ENCODE measurements at regions not wholly inside any gene's neighbourhood (a gene's known extent, or its start where the extent isn't known, plus 50 kb on each side); places are given as distances from the start of the nearest gene placed in this dataset.
"Not testable (repeated sequence)": the region's sequence is repeated elsewhere in the genome, so short reads cannot be mapped to it uniquely, and the experiment has no call there.

DNA sequence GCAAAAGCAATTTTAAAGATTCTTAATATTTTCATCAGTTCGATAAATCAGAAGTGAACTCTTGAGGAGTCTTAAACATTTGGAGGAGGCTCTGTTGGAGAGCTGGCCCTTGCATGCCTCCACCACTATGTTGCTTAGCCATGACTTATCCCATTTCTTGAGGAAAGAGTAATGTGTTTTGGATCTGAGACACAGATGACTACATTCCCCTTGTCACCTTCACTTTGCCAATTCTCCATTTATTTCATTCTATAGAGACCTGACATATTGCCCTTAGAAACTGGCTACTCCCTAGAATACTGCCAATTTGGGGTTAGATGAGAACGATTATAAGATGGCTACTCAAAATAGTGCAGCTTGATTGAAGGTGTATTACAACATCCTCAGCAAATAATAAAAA lies 157.4 kb upstream of the TMEM260 start:
- DNase-seq = peak; percentile 40

DNA sequence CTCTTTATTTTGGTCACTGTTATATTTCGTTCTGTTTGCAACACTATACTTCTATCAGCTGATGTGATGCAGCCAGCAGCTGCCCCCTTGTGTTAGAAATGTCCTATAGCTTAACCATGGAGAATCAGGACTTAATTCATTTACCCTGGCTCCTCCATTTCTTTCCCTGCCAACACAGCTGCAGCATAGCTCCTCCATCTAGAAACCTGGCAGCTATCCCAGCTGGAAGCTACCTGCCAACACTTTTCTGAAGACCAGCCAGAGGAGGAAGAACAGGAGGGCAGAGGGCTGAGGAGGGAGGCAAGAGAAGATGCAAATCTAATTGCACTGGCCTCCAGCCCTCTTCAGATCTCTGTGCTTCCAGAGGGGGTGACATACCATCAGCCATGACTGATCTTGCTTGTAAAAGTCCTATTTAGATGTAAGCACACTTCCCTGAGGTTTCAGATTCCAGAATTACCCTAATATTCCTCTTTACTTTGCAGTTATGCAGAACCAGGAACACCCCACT lies 156.8 kb upstream of the TMEM260 start:
- peak; percentile 89 for DNase-seq

GRCh38 chr14:56423544-56423943 lies 156.1 kb upstream of the TMEM260 start:
- DNase-seq = peak; percentile 45

GRCh38 chr14:56431013-56431412 lies 148.6 kb upstream of the TMEM260 start:
- no peak for DNase-seq

GRCh38 chr14:56449670-56450213 lies 129.9 kb upstream of the TMEM260 start:
- DNase-seq = no peak

DNA sequence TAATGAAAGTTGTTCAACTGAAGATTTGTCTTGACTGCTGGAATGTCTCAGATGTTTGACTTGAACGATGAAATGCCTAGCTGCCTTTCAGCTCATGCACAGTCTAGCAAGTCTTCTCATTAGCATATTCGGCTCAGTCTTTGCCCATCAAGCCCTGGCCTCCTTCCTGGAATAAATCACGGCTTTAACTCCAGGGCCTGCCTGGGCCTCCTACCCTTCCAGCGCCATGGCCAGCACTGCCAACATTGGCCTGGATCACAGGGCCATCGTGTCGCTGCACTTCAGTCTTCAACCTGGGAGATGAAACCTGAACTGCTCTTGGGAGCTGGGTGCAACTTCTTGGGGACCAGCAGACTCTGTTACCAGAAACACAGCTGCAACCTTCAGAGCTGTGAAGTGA lies 126.7 kb upstream of the TMEM260 start:
- DNase-seq = no peak

DNA sequence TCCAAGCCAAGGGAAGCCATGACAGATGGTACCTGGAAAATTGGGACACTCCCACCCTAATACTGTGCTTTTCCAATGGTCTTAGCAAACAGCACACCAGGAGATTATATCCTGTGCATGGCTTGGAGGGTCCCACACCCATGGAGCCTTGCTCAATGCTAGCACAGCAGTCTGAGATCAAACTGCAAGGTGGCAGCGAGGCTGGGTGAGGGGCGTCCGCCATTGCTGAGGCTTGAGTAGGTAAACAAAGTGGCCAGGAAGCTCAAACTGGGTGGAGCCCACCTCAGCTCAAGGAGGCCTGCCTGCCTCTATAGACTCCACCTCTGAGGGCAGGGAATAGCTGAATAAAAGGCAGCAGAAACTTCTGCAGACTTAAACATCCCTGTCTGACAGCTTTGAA lies 124.9 kb upstream of the TMEM260 start:
- DNase-seq = not testable (repeated sequence)

GRCh38 chr14:56460469-56460868 lies 119.1 kb upstream of the TMEM260 start:
- no peak for DNase-seq

DNA sequence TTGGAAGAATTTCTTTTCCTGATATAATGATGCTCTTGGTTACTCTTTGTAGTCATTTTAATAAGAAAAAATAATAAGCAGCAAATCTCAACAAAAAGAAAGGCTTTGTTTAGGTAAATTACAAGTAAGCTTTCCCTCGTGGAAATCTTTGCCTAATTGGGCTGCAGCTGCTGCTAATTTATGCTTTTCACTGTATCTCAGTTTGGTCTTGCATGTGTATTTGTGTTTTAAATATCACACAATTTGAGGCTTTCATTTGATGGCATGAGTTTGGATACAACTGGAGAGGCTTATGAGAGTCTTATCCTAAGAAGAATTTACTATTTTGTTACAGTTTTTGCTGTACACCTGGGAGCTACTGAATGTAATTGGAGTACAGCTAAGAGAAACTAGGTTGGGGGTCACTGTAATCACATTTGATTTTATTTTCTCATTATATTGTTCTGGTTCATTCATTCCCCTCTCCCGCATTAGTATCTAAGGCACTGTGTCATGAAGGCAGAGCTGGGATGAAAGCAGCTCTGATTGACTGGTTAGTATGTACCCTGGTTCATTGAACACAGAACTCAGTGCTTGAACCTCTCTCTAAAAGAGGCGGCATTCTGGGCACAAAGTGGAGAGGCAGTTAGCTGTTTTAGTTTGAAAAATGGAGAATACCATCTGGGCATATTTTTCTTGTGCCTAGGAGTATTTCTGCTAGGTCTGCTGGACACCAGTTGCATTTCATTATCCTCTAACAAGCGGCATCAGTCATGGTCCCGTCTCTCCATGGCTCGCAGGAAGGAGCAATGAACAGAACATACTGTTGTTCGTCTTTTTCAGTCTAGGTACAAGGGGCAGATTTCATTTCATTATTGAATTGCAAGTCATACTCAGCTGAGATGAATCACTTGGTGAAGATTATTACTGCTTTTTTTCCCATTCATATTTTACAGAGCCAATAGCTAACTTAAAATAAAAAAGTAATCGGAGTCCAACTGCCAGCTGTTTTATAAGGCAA lies 118.0 kb upstream of the TMEM260 start:
- no peak for DNase-seq

DNA sequence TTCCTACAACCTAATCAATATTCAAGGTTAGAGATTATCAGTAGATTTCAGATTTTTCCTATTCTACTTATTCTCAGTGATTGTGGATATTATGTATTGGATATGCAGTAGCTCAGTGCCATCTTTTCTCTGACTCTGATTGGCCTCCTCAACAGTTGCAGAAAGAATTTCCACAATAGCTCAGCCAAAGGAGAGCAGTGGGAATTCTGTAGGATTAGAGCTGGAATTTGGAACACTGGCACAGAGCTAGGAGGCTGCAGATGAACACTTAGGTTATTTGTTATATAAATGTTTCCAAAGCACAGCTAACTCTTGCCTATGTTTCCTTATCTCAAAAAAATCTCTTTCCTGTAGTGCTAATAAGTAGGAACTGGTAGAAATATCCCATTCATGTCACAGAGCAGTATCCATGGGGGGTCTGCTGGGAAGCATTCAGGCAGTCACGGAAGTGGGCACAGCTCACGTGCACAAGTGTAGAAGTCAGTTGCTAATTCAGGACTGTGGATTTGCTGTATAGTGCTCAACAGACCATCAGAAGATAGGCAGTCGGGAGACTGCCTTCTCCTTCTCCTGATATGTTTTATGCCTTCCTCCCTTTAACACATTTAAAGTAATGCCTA lies 116.2 kb upstream of the TMEM260 start:
- DNase-seq = peak; percentile 32

DNA sequence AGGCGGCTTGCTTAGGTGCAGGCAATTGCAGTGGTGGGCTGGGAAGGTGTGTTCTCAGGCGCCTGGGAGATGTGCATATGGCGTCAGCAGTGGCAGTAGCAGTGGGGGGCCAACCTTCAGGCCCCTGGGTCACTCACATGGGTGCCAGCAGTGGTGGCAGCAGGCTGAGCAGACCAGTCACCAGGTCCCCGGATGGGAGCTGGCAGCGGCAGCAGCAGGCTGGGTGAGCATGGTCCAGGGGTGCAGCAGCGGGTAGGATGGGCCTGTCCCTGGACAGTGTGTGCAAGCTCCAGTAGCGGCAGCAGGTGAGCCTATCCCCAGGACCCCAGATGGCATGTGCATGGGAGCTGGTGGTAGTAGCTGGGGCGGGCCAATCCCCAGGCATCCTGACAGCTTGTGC lies 108.5 kb upstream of the TMEM260 start:
- no peak for DNase-seq

- peak; percentile 65 for DNase-seq
Measured at GRCh38 chr14:56474419-56475022, 105.1 kb upstream of the TMEM260 start.

GRCh38 chr14:56482310-56482911 lies 97.2 kb upstream of the TMEM260 start:
- no peak for DNase-seq

- DNase-seq = peak; percentile 40
Measured at GRCh38 chr14:56487090-56487667, 92.4 kb upstream of the TMEM260 start.

DNA sequence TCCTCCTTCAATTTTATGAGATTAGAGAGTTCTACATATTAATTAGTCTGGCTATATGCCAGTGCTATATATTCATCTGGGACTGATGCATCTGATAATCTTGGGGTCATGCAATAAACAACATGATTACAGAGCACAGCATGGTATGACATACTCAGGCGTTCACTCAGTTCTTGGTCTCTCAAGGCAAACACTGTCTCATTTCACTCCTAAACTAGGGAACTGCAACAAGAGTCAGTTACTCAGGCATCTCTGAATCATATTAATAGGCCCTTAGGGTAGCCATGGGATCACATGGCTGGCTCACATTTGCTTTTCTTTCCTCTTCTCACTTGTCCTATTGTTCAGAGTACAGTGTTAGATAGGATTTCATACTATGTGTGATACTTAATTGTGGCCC lies 91.8 kb upstream of the TMEM260 start:
- no peak for DNase-seq

GRCh38 chr14:56488306-56488705 lies 91.3 kb upstream of the TMEM260 start:
- no peak for DNase-seq

DNA sequence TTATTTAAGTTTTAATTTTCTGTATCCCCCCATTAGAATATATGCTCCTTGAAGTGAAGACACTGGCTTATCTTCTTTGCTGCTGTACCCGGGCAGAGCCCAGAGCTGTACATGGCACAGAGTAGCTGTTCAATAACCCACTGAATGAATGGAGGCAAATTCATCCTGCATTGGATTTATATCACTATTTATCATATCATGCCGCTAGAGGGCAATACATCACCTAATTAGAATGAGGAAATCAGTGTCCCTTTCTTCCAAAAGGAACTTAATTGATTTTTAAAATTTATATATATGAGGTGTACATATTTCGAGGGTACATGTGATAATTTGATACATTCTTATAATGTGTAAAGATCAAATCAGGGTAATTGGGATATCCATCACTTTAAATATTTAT lies 89.2 kb upstream of the TMEM260 start:
- no peak for DNase-seq

DNA sequence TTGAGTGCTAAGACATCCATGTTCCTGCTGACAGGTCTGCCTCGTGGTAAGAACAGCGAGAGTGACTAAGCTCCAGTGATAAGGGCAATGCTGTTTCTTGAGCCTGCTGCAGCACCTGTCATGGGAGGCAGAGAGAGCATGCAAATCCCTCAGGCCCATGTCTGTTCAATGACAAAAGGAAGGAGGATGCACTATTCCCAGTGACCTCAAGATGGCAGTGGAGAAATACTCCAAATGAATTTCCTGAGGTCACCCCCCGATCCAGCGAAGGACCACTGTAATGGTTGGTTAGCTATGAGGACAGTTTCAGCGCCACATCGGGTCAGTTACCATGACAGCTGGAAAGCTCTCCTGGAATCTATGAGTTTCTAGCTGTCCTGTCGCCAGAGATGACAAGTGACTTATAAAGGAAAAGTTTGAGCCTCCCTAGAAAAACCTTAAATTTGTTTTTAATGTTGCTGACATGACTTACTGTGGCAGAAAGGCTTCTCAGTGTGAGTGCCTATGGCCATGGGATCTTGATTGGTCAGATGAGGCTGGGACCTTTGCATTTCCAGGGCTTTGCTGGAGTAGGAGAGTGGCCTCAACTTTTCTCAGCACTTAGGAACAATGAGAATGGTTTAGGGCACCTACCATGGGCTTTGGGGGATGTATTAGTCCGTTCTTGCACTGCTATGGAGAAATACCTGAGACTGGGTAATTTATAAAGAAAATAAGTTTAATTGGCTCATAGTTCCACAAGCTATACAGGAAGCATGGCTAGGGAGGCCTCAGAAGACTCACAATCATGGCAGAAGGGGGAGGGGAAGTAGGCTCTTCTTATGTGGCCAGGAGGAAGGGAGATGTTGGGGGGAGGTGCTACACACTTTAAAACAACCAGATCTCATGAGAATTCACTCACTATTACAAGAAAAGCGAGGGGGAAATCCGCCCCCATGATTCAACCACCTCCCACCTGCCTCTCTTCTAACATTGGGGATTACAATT lies 88.0 kb upstream of the TMEM260 start:
- peak; percentile 36 for DNase-seq

GRCh38 chr14:56494167-56494566 lies 85.4 kb upstream of the TMEM260 start:
- DNase-seq = no peak

DNA sequence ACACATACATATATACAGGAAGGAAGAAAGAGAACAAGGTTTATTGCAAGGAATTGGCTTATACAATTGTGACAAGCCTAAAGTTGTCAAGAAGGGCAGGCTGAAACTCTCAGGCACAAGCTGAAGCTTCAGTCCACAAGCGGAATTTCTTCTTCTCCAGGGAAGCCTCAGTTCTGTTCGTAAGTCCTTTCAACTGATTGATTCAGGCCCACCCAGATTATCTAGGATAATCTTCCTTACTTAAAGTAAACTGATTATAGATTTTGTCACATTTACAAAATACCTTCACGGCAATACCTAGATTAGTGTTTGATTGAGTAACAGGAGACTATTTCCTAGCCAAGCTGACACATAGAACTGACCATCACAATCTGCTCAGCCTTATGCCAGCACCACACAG lies 81.5 kb upstream of the TMEM260 start:
- DNase-seq = no peak

Data from muscle of arm (tissue), 1 donor.